HG02840 (cell line): ENCODE measurements at regions not wholly inside any gene's neighbourhood (a gene's known extent, or its start where the extent isn't known, plus 50 kb on each side); places are given as distances from the start of the nearest gene placed in this dataset.
"Not testable (repeated sequence)": the region's sequence is repeated elsewhere in the genome, so short reads cannot be mapped to it uniquely, and the experiment has no call there.

ENCODE experiments used
- ATAC-seq: cut with Tn5 transposase; IDR thresholded peaks from one replicate; pipeline ENCODE4 v1.9.1; 2021; ENCODE audit warnings: mild to moderate bottlenecking, moderate library complexity, moderate number of reproducible peaks; ENCODE audit not compliant: unreplicated experiment, low FRiP score

- no peak for ATAC-seq
These were observed 135.9 kb upstream of the FOXN2 start for GRCh38 chr2:48178611-48179010.

DNA sequence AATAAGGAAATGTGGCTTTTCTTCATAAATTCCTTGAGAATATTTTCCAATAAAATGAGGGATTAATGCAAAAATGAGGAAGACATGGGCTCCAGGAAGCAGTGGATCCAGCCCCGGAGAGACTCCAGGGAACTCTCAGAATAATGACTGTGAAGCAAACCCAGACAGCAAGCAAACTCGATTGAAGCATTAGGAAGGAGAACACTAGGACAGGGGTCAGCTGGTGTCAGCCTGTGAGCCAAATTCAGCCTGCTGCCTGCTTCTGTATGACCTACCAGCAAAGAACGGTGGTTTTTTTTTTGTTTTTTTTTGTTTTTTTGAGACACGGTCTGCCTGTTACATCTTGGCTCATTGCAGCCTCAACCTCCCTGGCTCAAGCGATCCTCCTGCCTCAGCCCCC is 133.9 kb upstream of the FOXN2 start:
- no peak for ATAC-seq

DNA sequence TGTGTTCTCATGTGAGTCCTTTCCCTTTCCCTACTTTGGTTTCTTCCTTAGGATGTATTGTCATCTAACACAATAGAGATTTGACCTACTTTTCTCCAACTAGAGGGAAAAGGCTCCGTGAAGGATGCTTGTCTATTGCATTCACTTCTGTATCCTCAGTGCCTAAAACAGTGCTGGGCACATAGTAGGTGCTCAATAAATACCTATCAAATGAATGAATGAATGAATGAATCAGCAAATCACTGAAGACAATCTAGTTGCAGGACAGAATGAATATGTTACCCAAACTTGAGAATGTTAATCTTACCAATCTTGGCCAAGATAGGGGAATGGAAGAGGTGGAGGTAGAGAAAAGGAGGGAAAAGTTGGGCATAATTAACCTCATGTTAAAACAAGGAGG is 131.2 kb upstream of the FOXN2 start:
- ATAC-seq = no peak

DNA sequence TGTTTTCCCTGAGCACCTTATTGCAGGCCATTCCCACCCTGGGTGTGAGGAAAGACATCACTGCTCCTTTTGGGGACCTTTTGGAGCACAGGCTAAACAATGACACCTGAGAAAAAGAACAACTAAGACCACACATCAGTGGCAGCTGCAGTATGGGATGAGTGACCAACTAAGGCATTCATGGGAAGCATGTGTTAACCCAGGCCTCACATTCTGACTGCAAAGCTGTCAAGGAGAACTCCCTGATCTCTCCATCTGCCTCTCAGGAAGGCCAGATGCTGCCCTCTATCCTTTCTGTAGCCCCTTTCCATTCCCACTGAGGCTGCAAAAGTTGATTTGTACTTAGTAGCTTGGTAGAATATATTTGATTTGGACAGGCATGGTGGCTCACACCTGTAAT is 130.5 kb upstream of the FOXN2 start:
- ATAC-seq = no peak

DNA sequence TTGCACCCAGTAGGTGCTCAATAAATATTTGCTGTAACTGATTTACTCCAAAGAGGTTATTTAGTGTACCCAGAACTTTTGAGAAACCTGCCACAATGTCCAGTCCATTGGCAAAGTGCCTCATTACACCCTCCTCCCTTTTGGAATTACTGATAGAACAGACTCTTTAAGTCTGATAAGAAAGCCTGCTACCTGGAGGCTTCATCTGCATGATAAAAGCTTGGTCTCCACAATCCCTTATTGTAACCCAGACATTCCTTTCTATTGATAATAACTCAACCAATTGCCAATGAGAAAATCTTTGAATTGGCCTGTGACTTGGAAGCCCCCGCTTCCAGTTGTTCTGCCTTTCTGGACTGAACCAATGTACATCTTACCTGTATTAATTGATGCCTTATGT is 127.0 kb upstream of the FOXN2 start:
- no peak for ATAC-seq

DNA sequence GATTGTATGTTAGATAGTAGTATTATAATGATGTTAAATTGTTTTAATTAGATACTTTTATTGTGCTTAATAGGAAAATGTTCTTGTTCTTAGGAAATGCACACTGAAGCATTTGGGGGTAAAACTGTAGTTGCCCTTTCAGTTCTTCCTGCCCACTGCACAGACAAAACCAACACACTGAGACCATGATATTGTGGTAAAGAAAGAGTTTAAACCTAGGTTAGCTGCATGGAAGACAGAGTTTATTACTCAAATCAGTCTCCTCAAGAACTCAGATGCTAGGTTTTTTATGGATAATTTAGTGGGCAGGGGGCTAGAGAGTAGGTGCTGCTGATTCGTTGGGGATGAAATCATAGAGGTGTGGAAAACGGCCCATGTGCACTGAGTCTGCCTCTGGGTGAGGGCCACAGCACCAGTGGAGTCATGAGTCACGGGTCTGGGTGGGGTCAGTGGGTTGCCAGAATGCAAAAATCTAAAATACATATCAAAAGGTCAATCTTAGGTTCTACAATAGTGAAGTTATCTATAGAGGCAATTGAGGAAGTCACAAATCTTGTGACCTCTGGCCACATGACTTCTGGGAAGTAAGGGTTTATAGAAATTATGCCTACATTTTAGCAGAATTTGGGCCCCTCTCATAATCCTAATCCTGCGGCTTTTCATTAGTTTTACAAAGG is 124.8 kb upstream of the FOXN2 start:
- no peak for ATAC-seq

GRCh38 chr2:48190230-48190629 is 124.3 kb upstream of the FOXN2 start:
- ATAC-seq = no peak

- ATAC-seq = no peak
These were observed 119.8 kb upstream of the FOXN2 start for GRCh38 chr2:48194641-48195040.

DNA sequence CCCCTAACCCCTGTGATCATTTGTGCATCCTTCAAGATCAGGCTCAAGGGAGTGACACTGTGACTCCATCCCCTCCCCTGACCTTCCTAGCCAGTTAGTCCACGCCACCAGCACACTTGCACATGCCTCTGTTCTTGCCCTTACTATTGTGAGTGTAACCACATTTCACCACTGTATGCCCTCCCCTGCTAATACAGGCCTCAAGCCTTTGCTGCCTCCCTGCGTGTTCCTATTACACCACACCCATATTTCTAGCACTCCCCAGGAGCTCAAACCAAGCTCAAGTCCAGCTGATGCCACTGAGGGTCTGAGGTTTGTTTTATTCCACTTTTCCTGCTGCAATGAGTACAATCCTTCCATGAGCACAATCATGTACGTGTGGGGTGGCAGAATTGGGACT is 119.3 kb upstream of the FOXN2 start:
- no peak for ATAC-seq

GRCh38 chr2:48197618-48198017 is 116.9 kb upstream of the FOXN2 start:
- ATAC-seq = no peak

DNA sequence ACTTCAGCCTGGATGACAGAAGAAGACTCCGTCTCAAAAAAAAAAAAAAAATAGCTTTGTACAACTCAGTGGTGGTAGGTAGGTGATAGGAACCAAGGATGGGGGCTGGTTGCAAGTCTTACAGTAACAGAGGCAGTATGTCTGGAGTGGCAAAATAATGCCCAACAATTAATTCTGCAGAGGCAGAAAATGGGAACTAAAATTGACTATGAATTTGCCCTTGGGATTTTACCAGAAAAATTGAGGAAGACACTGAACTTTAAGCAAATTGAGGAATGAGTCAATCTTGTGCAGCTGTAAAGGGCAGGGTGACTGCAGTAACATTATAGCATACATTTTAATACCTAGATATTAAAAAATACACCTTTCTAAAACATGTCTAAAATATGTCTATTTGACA is 116.1 kb upstream of the FOXN2 start:
- no peak for ATAC-seq

- no peak for ATAC-seq
These were observed 115.4 kb upstream of the FOXN2 start for GRCh38 chr2:48199070-48199469.

- no peak for ATAC-seq
These were observed 113.7 kb upstream of the FOXN2 start for GRCh38 chr2:48200620-48201293.

DNA sequence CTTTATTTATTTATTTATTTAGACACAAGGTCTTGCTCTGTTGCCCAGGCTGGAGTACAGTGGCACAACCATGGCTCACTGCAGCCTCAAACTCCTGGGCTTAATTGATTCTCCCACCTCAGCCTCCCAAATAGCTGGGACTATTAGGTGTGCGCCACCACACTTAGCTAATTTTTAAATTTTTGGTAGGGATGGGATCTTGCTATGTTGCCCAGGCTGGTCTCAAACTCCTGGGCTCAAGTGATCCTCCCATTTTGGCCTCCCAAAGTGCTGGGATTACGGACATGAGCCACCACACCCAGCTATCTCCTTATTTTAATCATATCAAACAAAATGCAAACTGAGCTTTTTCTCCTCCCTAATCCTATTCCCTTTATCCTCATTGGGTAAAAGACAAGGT is 113.0 kb upstream of the FOXN2 start:
- ATAC-seq = not testable (repeated sequence)

DNA sequence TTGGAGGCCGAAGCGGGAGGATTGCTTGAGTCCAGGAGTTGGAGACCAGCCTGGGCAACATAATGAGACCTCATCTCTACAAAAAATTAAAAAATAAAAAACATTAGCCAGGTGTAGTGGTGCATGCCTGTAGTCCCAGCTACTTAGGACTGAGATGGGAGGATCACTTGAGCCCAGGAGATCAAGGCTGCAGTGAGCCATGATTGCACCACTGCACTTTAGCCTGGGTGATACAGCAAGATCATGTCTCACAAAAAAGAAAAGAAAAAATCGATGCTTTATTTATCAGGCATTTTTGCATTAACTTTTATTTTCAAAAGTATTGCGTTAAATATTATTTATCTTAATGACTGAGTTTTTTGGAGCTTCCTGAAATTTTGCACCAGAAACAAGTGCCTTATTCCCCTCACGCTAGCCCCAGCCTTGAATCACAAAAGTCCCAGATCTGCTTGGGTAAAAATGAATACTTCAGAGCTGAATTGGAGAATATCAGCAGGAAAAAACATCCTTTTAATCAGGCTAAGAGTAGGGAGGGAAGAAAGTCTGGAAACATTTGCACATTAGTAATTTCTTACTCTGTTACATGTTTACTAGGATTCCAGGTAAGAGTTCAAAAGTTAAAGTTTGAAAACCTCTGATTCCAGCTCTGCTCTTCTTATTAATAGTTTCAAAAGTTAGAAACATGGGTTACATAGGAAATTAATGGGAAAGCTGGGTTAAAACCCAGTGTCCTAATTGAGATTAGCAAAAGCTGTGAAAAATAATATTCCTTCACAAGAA is 111.4 kb upstream of the FOXN2 start:
- no peak for ATAC-seq

- ATAC-seq = no peak
These were observed 110.8 kb upstream of the FOXN2 start for GRCh38 chr2:48203668-48204067.

GRCh38 chr2:48204750-48205136 is 109.7 kb upstream of the FOXN2 start:
- ATAC-seq = no peak

- ATAC-seq = peak; percentile 75
These were observed 109.2 kb upstream of the FOXN2 start for GRCh38 chr2:48205137-48205798.

GRCh38 chr2:48206056-48206656 is 108.3 kb upstream of the FOXN2 start:
- not testable (repeated sequence) for ATAC-seq

- no peak for ATAC-seq
These were observed 107.3 kb upstream of the FOXN2 start for GRCh38 chr2:48207201-48207641.

GRCh38 chr2:48207851-48208250 is 106.6 kb upstream of the FOXN2 start:
- no peak for ATAC-seq
